ENCODE measurements at regions not wholly inside any gene's neighbourhood (a gene's known extent, or its start where the extent isn't known, plus 50 kb on each side); places are given as distances from the start of the nearest gene placed in this dataset.

DNA sequence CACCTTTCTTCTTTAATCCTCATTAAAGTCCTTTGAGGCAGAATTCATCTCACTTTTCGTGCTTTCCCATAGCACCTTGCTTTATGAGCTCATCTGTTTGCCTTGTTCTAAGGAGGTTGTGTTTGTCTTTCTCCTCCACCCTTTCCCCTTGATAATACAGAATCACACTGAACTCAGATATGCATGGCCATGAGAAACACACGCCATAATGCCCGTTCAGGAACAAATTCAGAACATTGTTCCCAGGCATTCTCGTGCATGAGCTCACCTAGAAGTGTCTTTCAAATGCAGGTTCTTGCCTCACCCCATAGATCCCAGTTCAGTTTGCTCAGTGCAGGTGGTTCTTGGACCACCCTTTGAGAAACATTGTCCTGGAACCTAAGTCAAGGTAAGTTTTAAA lies 71.1 kb downstream of the TMEM114 start:
- no peak for DNase-seq

DNA sequence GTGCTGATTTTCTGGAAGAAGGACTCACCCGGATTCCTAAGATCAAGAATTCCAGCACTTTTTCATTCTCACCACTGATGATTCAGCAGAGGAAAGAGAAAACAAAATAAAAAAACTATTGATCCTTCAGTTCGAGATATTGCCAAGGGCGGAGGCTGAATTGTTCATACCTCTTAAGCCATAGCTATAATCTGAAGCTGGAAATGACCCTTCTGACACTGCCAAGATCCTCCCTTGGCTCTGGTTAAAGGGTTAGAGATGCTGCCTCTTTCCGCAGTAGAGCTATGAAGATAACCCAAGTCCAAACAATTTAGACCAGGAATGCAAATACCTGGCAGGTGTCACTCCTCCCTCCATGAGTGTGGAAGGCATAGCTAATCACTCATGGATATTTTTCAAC lies 73.0 kb downstream of the TMEM114 start:
- no peak for DNase-seq

DNA sequence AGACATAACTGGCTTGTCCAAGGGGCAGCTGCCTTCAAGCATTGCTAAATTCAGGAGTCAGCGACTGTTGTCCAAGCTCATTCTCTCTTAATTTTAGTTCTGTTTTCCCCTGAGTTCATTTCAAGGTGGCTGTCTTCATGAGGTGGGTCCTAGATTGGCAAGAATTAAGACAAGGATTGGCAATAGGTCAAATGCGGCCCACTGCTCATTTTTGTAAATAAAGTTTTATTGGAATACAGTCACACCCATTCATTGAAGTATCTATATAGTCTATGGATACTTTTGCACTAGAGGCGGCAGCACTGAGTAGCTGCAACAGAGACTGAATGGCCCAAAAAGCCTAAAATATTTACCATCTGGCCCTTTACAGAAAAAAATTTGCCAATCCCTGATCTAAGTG lies 73.8 kb downstream of the TMEM114 start:
- DNase-seq = no peak

DNA sequence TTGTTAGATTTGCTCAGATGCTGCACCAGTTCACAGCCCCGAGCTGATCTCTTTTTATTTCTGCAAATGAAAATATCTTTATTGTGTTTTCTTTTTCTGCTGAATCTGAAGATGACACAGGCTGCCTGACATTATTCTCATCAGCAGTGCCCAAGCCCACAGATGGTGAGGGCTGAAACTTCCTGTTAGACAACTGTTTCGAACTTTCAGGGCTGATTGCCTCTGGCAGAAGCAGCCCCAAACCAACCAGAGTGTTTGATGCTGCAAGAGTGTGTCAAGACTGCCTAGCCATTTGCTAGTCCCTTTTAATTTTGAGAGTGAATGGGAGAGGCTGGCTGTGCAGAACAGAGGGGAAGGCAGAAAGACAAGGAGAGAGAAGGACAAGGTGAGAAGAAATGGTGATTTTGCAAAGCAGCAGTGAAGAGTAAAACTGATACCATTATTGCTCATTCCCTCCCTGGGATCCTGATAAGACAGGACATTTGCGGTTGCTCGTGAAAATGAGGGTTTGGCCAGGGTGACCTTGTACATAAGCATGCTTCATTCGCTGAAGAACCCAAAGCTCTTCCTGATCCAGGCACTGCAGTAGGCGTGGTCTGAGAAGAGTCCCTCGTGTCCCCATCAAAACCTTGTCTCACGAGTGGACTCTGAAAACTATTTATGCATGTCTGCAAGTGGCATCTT lies 77.2 kb downstream of the TMEM114 start:
- DNase-seq = no peak

DNA sequence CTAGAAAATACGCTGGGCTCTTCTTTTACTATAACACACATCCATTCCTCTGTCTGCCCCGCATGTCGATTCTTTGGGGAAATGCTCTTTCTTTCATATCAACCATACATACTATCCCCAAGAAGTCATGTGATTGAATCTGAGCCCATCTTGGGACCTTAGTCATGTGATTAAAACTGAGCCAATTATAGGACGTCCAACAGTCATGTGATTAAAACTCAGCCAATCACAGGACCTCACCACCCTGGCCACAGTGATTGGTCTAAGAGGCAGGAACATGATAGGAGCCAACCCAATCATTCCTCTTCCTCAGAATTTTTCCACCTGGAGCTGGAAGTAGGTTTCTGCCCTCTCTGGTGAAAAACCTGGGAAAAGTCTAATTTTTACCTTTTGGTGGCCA lies 78.8 kb downstream of the TMEM114 start:
- DNase-seq = no peak

DNA sequence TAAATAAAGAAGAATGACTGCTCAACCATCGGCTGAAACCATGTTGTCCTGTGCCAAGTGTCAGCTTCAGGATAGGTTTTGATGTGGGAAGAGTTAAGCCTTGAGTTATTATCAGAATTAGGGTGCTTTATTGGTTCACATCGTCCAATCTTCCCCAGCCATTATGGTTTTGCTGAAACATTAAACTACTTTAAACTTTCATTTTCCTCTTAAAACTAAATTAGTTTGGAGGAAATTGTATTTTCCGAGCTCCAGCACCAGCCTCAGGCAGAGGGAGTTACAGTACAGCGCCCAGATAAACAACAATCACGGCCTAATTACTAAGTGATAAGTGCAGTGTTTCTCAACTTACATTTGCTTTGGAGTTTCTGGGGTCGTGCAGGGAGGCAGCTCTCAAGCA lies 80.2 kb downstream of the TMEM114 start:
- no peak for DNase-seq

DNA sequence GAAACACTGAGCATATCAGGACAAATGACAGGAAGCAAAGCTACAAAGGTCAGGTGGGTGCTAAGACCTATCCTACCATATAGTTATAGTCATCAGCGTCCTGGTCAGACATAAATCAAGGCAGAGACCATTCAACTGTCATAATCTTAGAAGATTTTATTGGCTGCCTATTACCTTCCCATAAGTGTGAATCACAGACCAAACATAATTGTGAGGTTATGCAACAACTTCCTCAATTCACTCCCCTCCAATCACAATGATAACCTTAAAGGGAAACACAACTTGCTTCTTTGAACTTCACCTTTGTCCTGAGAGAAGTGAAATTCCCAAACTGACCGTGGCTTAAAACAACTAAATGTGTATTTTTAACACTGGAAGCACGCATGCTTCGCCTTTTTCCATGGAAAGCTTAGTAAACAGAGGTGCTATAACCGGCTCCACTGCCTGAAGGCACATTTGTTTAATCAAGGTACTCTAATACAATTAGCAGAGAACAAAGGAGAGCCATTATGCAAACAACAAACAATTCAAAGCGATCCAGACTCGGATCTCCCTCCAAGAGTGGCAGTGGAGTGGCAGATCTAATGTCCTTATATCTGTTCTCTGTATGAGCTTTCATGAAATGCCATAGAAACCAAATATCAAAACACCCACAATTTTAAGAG lies 84.9 kb downstream of the TMEM114 start:
- DNase-seq = no peak

DNA sequence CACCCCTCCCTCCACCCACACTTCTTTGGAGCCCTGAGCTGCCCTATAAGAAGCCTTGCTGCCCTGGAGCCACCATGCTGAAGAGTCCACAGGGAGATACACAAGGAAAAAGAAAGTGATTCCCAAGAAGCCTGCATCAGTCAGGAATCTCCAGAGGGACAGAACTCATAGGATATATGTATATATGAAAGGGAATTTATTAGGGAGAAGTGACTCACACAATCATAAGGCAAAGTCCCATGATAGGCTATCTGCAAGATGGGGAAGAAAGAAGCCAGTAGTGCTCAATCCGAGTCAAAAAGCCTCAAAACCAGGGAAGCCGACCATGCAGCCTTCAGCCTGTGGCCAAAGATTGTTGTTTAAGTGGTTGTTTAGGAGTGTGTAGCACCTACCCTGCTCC lies 87.9 kb downstream of the TMEM114 start:
- no peak for DNase-seq

DNA sequence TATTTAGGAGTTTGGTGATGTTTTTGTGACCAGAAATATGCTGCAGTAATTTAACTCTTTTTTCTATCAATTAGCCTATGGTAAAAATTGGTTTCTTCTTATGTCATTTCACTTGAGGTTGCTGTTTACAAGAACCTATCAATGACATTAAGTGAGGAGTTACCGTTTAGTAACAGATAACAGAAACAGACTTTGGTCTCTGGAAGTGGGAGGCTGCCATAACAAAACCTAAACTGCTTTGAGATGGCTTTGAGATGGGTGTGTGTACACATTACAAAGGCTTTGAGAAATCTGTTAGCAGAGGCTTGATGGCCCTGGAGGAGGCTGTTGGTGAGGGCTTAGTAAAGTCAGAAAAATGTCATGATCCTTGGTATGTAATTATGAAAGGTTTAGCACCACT lies 90.0 kb downstream of the TMEM114 start:
- DNase-seq = no peak

DNA sequence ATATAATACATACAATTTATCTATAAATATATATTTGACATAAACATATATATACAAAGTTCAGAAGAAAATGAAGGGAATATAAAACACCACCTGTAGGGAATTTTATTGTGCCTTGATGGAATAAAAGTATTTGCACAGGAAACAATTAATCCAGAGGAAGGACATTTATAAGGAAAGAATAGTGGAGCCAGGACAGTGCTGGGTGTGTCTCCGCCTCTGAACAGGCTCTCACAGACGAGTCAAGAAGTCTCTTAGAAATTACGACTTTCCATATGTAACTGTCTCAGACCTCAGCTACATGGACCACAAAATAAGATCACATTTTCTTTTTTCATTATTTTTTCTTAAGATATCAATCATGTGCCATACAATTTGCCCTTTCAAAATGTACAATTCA lies 93.9 kb downstream of the TMEM114 start:
- DNase-seq = no peak

DNA sequence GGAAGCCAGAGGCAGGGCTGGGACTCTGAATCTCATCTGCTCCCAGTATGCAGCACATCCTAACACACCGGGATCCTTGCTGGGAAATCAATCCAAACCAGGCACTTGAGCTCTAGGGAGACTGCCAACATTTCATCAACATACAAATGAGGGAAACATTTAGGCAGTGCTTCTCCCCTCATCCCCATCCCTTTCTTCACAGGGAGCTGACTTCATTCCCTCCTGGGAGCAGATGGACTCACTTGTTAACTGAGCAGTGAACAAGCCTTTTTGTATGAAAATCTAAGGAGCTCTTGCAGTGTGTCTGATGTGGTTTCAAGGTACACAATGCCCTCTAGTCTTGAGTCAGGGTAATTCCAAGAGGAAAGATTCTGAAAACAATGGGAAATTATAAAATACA lies 96.3 kb downstream of the TMEM114 start:
- no peak for DNase-seq

DNA sequence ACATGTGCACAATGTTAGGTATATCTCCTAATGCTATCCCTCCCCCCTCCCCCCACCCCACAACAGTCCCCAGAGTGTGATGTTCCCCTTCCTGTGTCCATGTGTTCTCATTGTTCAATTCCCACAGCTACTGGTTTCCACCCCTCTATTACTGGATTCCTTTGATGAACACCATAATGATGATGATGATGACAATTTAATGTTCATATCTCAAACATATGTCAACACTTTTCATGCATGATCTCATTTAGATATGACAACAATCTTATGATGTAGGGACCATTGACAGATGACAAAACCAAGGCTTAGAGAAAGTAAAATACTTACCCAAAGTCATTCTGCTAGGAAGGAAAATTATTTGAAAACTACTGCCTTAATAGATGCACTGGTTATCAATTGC lies 97.6 kb downstream of the TMEM114 start:
- DNase-seq = no peak

DNA sequence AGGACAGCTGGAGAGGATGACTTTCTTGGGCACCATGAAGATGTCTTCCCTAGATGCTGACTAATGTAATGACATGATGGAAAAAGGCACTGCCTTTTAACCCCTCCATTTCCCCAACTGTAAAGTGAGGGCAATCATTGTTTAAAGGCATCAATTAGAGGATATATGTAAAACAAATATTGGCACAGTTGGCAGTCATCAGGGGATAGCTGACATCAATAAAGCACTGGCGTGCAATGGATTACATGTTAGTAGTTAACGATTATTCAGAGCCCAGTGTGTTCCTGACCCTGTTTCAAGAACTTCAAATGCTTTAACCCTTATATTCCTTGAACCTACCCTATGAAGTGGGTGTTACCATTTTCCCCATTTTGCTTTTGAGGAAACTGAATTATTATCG lies 100.7 kb downstream of the TMEM114 start:
- no peak for DNase-seq

DNA sequence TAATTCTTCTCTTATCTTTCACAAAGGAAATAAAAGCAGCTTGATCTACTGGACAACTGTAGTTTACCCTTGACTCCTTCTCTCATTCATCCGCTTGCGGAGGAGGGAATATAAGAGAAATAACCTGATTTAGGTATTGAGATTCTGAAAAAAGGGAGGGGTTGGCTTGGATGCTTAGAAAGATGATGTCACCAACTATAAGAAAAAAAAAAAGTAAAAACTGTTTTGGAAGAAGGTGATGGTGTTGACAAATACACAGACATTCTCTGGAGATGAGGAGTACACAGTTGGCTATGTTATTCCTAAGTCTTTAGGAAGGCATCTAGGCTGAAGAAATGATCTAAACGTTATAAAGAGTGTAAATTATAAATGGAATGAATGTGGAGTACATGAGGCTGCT lies 103.3 kb downstream of the TMEM114 start:
- no peak for DNase-seq

DNA sequence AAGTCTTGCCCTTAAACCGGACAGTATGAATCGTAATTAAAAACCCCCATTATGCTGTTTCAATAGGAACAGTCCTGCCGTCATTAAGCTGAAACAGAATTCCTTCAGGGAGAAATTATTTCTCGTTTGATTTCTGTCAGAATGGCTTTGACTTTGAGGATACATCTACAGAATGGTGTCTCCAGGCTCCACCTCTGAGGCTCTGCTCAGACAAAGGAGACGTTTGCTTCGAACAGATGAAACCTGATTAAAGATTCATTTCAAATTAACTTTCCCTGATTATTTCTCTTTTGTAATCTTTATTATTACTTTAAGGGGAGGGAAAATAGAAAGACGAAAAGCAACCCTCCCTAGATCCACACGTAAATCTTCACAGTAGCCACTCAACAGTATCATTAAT lies 106.9 kb downstream of the TMEM114 start:
- DNase-seq = no peak

DNA sequence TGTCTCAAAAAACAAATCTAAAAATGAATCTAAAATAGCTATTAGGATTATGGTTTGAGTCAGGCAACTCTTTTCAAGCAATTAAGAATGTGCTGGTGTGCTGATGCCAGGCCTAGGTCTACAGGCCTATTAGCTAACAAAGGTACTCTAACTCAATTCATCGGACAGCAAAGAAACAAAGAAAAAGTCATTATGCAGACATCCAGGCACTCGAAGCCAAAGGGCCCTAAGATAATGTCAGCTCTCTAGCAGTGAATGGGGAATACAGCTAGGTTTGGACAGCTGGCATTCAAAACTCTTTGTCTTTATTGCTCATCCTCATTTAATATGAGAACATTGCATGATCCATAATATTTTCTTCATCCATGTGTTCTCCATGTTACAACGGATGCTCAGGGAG lies 108.5 kb downstream of the TMEM114 start:
- no peak for DNase-seq

DNA sequence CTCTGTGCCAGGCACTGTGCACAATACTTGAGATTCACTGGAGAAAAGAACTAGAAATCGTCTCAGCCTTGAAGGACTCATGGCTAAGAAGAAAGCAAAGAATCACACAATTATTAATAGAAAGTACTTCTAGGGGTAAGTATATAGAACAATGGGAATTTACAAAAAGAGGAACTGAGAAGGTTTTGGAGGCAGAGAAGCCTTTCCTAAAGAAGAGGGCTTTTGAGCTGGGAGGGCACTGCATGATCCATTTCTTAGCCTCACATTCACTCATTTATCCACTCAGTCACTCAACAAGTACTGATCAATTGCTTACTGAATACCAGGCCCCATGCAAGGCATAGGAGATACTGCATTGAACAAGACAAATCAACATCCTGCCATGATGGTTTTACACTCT lies 113.5 kb downstream of the TMEM114 start:
- DNase-seq = no peak

DNA sequence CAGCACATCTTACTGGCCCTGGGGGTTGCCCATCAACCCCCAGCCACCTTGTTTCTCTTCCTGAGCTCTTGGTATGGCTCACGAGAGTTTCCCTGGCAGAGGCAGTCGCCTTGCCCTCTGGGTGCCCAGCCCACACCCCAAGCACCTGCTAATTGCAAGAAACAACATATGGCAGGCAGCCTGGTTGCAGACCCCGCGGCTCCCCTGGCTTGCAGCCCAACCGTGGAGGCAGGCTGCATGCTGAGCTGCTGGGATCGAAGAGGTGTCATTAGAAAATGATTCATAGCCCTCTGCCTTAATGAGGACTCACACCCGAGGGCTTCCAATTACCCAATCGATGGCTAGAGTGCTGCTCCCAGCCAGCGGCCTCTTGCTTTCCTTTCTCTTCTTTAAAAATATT lies 115.7 kb downstream of the TMEM114 start:
- DNase-seq = no peak

DNA sequence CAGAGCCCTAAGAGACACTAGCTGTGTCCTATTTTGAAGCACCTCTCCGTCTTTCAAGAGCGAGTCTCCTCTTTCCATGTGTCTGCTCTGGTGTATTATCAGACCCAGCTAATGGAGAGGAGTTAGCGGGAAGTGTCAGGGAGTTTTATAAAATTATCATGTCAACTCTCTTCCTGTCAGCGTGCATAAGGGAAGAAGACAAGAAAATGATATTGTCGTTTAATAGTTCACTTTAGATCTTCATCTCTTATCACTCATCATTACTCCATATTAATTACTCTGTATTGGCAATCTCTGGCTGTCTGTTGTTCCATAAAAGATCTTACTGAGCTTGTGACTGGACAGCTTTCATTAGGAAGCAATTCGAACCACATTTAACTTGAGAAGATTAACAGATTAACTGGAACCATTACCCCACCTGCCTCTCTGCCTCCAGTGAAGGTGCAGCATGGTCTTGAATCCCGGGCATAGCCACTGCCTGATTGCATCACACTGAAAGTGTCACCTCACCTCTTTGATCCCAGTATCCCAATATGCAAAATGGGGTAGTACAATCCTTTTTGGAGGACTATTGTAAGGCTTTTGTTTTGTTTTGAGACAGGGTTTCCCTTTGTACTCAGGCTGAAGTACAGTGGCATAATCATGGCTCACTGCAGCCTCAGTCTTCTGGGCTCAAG lies 121.1 kb downstream of the TMEM114 start:
- DNase-seq = no peak

DNA sequence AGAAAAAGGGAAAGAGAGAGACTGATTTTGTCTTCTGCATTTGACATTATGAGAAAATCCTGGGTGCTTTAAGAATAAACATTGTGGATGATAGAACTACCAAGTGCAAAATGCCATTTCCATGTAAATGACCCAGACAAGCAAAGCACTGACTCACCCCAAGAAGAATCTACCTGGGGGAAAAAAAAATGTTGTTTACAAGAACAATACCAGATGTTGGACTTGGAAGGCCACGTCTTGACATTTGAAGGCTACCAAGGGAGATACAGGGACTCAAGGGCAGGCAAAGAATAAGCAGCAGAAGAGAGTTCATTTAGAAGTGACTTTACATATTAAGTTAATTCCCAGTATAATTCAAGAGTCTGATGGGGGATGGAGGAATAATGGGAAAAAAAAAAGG lies 125.3 kb downstream of the TMEM114 start:
- DNase-seq = no peak

DNA sequence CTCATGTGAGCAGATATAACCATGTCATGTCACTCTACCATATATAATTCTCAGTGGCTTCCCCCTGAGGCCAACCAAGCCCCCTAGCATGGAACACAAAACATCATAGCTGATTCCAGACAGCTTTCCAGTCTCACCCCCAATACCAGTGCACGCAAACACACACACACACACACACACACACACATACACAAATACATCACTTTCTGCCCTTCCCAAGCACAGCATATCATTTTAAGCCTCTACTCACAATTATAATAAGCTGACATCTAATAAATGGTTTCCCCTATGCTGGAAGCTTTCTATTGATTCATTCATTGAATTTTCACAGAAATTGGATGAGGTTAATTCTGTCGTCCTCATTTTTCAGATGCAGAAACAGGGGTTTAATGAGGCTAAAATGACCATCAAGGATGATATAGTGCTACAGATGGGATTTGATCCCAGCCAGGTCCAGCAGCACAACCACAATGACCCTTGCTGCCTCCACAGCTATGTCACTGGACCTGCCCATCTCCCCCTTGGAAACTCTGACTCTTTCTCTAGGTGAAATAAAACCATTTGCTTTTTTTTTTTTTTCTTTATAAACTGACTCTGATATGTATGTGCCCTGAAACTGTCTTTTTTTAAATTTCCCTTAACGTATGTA lies 131.1 kb downstream of the TMEM114 start:
- DNase-seq = no peak

DNA sequence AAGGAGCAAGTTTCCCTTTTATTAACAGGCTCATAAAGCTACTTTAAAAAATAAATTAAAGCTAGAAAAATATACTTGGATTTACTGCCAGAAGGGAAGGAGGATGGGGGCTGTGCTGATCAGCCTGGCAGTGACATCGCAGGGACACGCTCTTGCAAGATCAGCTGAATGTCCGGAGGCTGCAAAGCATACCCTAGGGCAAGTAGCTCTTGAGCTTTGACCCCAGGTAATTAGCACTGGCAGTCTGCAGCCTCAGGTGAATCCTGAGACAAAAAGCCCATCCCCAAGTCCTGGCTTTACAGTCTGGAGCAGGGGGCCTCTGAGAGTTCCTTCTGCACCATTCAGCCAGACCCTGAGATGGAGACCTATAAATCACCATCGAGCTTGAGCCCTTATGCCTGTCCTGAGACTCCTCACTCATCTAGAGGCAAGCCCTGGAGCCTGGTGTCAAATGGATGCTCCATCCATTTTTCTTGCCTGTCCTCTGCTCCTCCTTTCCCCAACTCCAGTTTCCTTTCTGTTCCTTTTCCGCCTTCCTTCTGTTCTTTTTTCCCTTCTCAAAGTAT lies 131.7 kb downstream of the TMEM114 start:
- no peak for DNase-seq

DNA sequence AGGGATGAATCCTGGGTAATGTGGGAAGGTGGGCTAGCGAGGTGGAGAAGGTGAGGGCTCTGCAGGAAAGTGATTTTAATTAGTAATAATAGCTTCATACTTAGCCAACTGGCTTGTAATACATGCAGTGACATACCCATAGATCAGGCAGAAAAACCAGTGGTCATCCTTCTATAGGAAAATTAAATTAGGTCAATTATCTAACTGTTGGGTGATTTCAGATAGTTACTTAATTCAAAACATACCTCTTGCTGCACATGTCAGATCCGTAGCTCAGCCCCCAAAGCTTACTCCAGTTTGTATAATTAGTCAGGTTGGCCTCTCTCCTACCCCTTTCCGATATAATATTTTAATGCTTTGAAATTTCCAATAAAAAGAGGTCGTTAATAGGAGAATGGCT lies 137.0 kb downstream of the TMEM114 start:
- DNase-seq = no peak

DNA sequence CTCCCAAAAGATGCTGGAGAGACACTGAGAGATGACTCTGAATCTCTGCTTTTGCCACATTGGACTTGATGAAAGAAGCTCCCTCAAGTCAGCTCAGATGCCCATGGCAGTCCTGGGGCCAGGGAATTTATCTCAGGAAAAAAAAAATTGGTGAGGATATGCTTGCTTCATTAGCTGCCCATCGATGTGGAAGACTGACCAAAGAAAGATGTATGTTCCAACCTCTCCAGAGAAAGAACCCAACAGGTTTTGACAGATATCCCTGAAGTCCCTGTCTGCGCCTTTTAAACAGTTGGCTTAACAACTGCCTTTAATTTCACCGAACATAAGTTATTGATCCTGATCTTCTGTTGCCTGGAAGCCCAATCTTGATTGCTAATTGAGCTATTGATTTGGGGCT lies 137.4 kb downstream of the TMEM114 start:
- no peak for DNase-seq

Measured in hematopoietic multipotent progenitor cell treated with erythropoietin and hydrocortisone succinate and interleukin-3 and kit ligand, for 8 days (in vitro differentiated cells).